Retinal pigment epithelial cell (primary cell): ENCODE measurements at regions not wholly inside any gene's neighbourhood (a gene's known extent, or its start where the extent isn't known, plus 50 kb on each side); places are given as distances from the start of the nearest gene placed in this dataset.

ENCODE experiments used
- DNase-seq: peaks from one replicate; pipeline ENCODE4 v3.0.0-alpha.2; 2010; ENCODE audit warnings: low read depth
- H3K4me3 ChIP-seq: 2 replicates; pipeline ENCODE4 v1.5.1; 2011; ENCODE audit warnings: mild to moderate bottlenecking, low read length, control low read depth, moderate library complexity
- CTCF ChIP-seq: conservative IDR thresholded peaks from 2 replicates; pipeline ENCODE4 v1.5.1; 2011; ENCODE audit warnings: low read depth, low read length, control low read depth, inconsistent platforms

- no peak overlapping the region for H3K4me3 ChIP-seq
- TF ChIP-seq CTCF = no peak
- no peak for DNase-seq
These were observed 257.5 kb downstream of the GADD45G start for GRCh38 chr9:89862316-89862715.

GRCh38 chr9:89863141-89863540 is 258.3 kb downstream of the GADD45G start:
- no peak for TF ChIP-seq CTCF
- DNase-seq = no peak
- no peak overlapping the region for H3K4me3 ChIP-seq

- H3K4me3 ChIP-seq = no peak overlapping the region
- DNase-seq = no peak
These were observed 259.0 kb downstream of the GADD45G start for GRCh38 chr9:89863837-89864236.

GRCh38 chr9:89864257-89864656 is 259.4 kb downstream of the GADD45G start:
- H3K4me3 ChIP-seq = no peak overlapping the region
- TF ChIP-seq CTCF = no peak
- DNase-seq = no peak

More at GRCh38 chr9:89863837-89864236, 259.0 kb downstream of the GADD45G start:
- no peak for TF ChIP-seq CTCF

- H3K4me3 ChIP-seq = no peak overlapping the region
- TF ChIP-seq CTCF = no peak
- DNase-seq = no peak
These were observed 259.9 kb downstream of the GADD45G start for GRCh38 chr9:89864731-89865130.

- H3K4me3 ChIP-seq = no peak overlapping the region
- DNase-seq = no peak
- no peak for TF ChIP-seq CTCF
These were observed 260.5 kb downstream of the GADD45G start for GRCh38 chr9:89865357-89865756.

- no peak overlapping the region for H3K4me3 ChIP-seq
- TF ChIP-seq CTCF = no peak
These were observed 261.2 kb downstream of the GADD45G start for GRCh38 chr9:89865981-89866380.

More at GRCh38 chr9:89865981-89866380, 261.2 kb downstream of the GADD45G start:
- DNase-seq = no peak
